ENCODE measurements at regions not wholly inside any gene's neighbourhood (a gene's known extent, or its start where the extent isn't known, plus 50 kb on each side); places are given as distances from the start of the nearest gene placed in this dataset.

DNA sequence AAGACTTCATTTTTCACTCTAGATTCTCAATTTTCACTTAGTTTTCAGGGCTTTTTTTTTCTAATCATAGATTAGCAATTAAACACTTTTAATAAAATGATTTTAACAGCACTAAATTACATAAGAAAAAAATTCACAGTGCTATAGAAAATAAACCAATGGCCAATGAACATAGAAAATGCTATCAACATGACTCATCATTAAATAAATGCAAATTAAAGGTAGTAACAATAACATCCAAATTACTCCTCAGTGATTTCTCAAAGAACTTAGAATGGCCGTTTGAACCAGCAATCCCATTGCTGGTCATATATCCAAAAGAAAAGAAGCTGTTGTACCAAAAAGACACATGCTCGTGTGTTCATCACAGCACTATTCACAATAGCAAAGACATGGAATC lies 1058.9 kb downstream of the UQCRFS1 start:
- no peaks in the 10 kb centered on the region for H3K36me3 ChIP-seq (ENCODE audit: insufficient read depth, low read length)
- H3K9me3 ChIP-seq (ENCODE audit: control insufficient read depth in 1 of 2, low read length in 2 of 2): no peaks in the 10 kb centered on the region
- Mint-ChIP-seq H3K36me3 (no peaks in the 10 kb centered on the region), H3K4me3 (no peak overlapping the region), H3K9me3 (peaks cover 0 to 27% (median 18%) of the 10 kb centered on the region in 8 donors), H3K27ac (no peak overlapping the region), H3K4me1 (no peaks in the 10 kb centered on the region), H3K27me3 (no peaks in the 10 kb centered on the region)
- DNase-seq: no peak
- no peaks in the 10 kb centered on the region for H3K27me3 ChIP-seq (ENCODE audit: insufficient read depth, low read length)
- no peaks in the 10 kb centered on the region for H3K4me1 ChIP-seq (ENCODE audit: insufficient read depth, low read length)
- H3K27ac ChIP-seq (ENCODE audit: low read depth, low read length): no peak overlapping the region
- intact Hi-C loops (cut with micrococcal nuclease): no loop called here
- CTCF ChIA-PET (ENCODE audit: partially characterized antibody): no interaction called here
- POLR2A ChIA-PET (ENCODE audit: partially characterized antibody): no interaction called here
- H3K4me3 ChIP-seq (ENCODE audit: low read length in 2 of 2): no peak overlapping the region

DNA sequence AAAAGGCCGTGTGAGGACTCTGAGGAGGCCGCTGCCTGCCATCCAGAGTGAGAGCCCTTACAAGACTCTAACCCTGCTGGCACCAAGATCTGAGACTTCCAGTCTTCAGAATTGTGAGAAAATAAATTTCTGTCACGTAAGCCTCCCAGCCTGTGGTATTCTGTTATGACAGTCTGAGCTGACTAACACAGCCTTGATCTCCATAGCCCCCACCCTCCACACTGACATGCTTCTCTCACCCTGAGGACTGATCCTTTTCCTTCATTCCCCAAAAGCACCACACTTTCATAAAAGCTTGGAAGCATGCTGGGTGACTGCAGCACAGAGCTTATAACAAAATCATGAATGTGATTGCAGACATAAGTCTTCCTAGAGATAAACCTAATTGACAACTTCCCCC lies 1059.8 kb downstream of the UQCRFS1 start:
- H3K36me3 ChIP-seq (ENCODE audit: insufficient read depth, low read length): no peaks in the 10 kb centered on the region
- POLR2A ChIA-PET (ENCODE audit: partially characterized antibody): no interaction called here
- H3K27ac ChIP-seq (ENCODE audit: low read depth, low read length): no peak overlapping the region
- no peaks in the 10 kb centered on the region for H3K9me3 ChIP-seq (ENCODE audit: control insufficient read depth in 1 of 2, low read length in 2 of 2)
- intact Hi-C loops (cut with micrococcal nuclease): no loop called here
- peaks cover 0 to 22% (median 13%) of the 10 kb centered on the region in 8 donors for H3K9me3 Mint-ChIP-seq
- H3K4me3 ChIP-seq (ENCODE audit: low read length in 2 of 2): no peak overlapping the region
- no peaks in the 10 kb centered on the region for H3K4me1 Mint-ChIP-seq
- no peaks in the 10 kb centered on the region for H3K36me3 Mint-ChIP-seq
- CTCF ChIA-PET (ENCODE audit: partially characterized antibody): no interaction called here
- DNase-seq: no peak
- no peak overlapping the region for H3K4me3 Mint-ChIP-seq
- no peak overlapping the region for H3K27ac Mint-ChIP-seq
- no peaks in the 10 kb centered on the region for H3K27me3 ChIP-seq (ENCODE audit: insufficient read depth, low read length)
- H3K27me3 Mint-ChIP-seq: no peaks in the 10 kb centered on the region
- no peaks in the 10 kb centered on the region for H3K4me1 ChIP-seq (ENCODE audit: insufficient read depth, low read length)

DNA sequence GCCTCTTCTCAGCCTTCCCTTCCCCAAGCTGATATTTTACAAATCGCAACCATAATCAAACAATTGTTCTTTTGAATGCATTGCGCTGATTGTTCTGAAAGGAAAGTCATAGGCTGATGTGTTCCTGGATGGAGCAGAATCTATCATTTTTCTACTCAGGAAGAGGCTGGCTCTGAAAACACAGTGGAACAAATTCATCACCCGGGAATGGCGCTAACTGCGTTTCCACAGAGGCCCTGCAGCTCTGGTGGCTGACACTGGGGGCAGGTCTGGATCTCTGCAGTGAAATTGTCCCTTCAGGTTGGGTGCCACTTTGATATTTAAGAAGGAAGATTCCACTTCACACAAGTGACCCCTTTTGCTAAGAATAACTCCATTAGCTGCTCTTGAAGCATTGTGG lies 1060.8 kb downstream of the UQCRFS1 start:
- Mint-ChIP-seq H3K36me3 (no peaks in the 10 kb centered on the region), H3K4me3 (no peak overlapping the region), H3K27ac (no peak overlapping the region), H3K4me1 (no peaks in the 10 kb centered on the region), H3K27me3 (no peaks in the 10 kb centered on the region), H3K9me3 (peaks cover 0 to 21% (median 7%) of the 10 kb centered on the region in 8 donors)
- DNase-seq: no peak
- POLR2A ChIA-PET (ENCODE audit: partially characterized antibody): no interaction called here
- Histone ChIP-seq H3K36me3 (ENCODE audit: insufficient read depth, low read length) (no peaks in the 10 kb centered on the region), H3K27ac (ENCODE audit: low read depth, low read length) (no peak overlapping the region), H3K27me3 (ENCODE audit: insufficient read depth, low read length) (no peaks in the 10 kb centered on the region), H3K4me3 (ENCODE audit: low read length in 2 of 2) (no peak overlapping the region), H3K4me1 (ENCODE audit: insufficient read depth, low read length) (no peaks in the 10 kb centered on the region), H3K9me3 (ENCODE audit: control insufficient read depth in 1 of 2, low read length in 2 of 2) (no peaks in the 10 kb centered on the region)
- CTCF ChIA-PET (ENCODE audit: partially characterized antibody): no interaction called here
- intact Hi-C loops (cut with micrococcal nuclease): no loop called here

DNA sequence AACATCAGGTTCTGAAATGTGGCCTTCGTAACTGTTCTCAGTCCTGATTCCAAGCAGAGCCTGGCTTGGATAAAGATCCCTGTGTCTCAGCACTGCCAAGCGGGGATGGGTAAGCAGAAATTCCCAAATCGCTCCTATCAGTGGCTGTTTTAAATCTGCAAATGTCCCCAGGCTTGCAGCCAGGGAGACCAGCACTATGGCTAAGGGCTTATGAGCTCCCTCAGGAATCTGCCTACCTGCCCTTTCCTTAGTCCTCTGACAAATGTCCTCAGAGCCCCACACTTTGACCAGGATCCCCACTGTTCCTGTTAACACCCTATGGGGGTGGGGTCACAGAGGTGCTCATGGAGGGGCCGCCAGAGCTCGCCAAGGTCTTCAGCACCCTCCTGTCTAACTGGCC lies 1062.8 kb downstream of the UQCRFS1 start:
- ChIA-PET POLR2A (ENCODE audit: partially characterized antibody) (no interaction called here), CTCF (ENCODE audit: partially characterized antibody) (no interaction called here)
- H3K36me3 ChIP-seq (ENCODE audit: insufficient read depth, low read length): no peaks in the 10 kb centered on the region
- H3K4me1 ChIP-seq (ENCODE audit: insufficient read depth, low read length): no peaks in the 10 kb centered on the region
- no peaks in the 10 kb centered on the region for H3K27me3 Mint-ChIP-seq
- no peaks in the 10 kb centered on the region for H3K4me1 Mint-ChIP-seq
- H3K27ac Mint-ChIP-seq: no peak overlapping the region
- no peak overlapping the region for H3K4me3 ChIP-seq (ENCODE audit: low read length in 2 of 2)
- H3K27ac ChIP-seq (ENCODE audit: low read depth, low read length): no peak overlapping the region
- no peak for DNase-seq
- no peak overlapping the region for H3K4me3 Mint-ChIP-seq
- H3K27me3 ChIP-seq (ENCODE audit: insufficient read depth, low read length): no peaks in the 10 kb centered on the region
- intact Hi-C loops (cut with micrococcal nuclease): no loop called here
- H3K36me3 Mint-ChIP-seq: no peaks in the 10 kb centered on the region
- no peaks in the 10 kb centered on the region for H3K9me3 ChIP-seq (ENCODE audit: control insufficient read depth in 1 of 2, low read length in 2 of 2)
- H3K9me3 Mint-ChIP-seq: peaks cover 0 to 17% (median 4%) of the 10 kb centered on the region in 8 donors

DNA sequence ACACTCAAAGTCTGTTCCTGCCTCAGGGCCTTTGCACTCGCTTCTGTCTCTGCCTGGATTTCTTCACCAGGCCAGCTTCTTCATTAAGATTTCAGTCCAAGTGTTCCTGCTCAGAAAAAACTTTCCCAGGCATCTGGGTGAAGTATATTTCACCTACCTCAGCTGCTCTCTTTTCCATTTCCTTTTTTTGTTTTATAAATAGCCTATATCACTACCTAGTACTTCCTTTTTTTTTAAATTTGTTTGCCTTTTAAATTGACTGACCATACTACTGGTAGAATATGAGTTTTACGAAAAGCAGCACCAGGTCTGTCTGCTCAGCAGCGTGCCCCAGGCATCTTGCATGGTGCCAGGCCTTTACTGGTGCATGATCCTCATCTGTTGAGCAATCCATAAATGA lies 1064.4 kb downstream of the UQCRFS1 start:
- no peak overlapping the region for H3K4me3 Mint-ChIP-seq
- H3K36me3 ChIP-seq (ENCODE audit: insufficient read depth, low read length): no peaks in the 10 kb centered on the region
- H3K27ac Mint-ChIP-seq: no peak overlapping the region
- no peaks in the 10 kb centered on the region for H3K27me3 ChIP-seq (ENCODE audit: insufficient read depth, low read length)
- H3K9me3 Mint-ChIP-seq: peaks cover 0 to 17% (median 6%) of the 10 kb centered on the region in 8 donors
- no peak for DNase-seq
- ChIA-PET POLR2A (ENCODE audit: partially characterized antibody) (no interaction called here), CTCF (ENCODE audit: partially characterized antibody) (no interaction called here)
- H3K9me3 ChIP-seq (ENCODE audit: control insufficient read depth in 1 of 2, low read length in 2 of 2): no peaks in the 10 kb centered on the region
- H3K4me1 ChIP-seq (ENCODE audit: insufficient read depth, low read length): no peaks in the 10 kb centered on the region
- H3K27me3 Mint-ChIP-seq: no peaks in the 10 kb centered on the region
- H3K27ac ChIP-seq (ENCODE audit: low read depth, low read length): no peak overlapping the region
- intact Hi-C loops (cut with micrococcal nuclease): no loop called here
- H3K4me1 Mint-ChIP-seq: no peaks in the 10 kb centered on the region
- H3K4me3 ChIP-seq (ENCODE audit: low read length in 2 of 2): no peak overlapping the region
- H3K36me3 Mint-ChIP-seq: no peaks in the 10 kb centered on the region

DNA sequence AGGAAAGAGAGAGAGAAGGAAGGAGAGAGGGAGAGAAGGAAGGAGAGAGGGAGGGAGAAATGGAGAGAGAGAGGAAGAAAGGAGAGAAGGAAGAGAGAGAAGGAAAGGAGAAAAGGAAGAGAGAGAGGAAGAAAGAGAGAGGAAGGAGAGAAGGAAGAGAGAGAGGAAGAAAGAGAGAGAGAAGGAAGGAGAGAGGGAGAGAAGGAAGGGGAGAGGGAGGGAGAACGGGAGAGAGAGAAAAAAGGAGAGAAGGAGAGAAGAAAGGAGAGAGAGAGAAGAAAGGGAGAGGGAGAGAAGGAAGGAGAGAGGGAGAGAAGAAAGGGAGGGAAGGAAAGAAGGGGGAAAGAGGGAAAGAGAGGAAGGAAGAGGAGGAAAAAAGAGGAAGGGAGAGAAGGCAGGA lies 1070.7 kb downstream of the UQCRFS1 start:
- Histone ChIP-seq H3K4me3 (ENCODE audit: low read length in 2 of 2) (no peak overlapping the region), H3K4me1 (ENCODE audit: insufficient read depth, low read length) (no peaks in the 10 kb centered on the region), H3K36me3 (ENCODE audit: insufficient read depth, low read length) (no peaks in the 10 kb centered on the region), H3K27me3 (ENCODE audit: insufficient read depth, low read length) (no peaks in the 10 kb centered on the region), H3K27ac (ENCODE audit: low read depth, low read length) (no peak overlapping the region), H3K9me3 (ENCODE audit: control insufficient read depth in 1 of 2, low read length in 2 of 2) (no peaks in the 10 kb centered on the region)
- H3K27me3 Mint-ChIP-seq: no peaks in the 10 kb centered on the region
- H3K27ac Mint-ChIP-seq: no peak overlapping the region
- no peak overlapping the region for H3K4me3 Mint-ChIP-seq
- peaks cover 0 to 1% (median 0%) of the 10 kb centered on the region in 4 donors for H3K4me1 Mint-ChIP-seq
- H3K36me3 Mint-ChIP-seq: no peaks in the 10 kb centered on the region
- intact Hi-C loops (cut with micrococcal nuclease): no loop called here
- H3K9me3 Mint-ChIP-seq: peaks cover 0 to 16% (median 9%) of the 10 kb centered on the region in 8 donors
- DNase-seq: no peak
- ChIA-PET CTCF (ENCODE audit: partially characterized antibody) (no interaction called here), POLR2A (ENCODE audit: partially characterized antibody) (no interaction called here)

DNA sequence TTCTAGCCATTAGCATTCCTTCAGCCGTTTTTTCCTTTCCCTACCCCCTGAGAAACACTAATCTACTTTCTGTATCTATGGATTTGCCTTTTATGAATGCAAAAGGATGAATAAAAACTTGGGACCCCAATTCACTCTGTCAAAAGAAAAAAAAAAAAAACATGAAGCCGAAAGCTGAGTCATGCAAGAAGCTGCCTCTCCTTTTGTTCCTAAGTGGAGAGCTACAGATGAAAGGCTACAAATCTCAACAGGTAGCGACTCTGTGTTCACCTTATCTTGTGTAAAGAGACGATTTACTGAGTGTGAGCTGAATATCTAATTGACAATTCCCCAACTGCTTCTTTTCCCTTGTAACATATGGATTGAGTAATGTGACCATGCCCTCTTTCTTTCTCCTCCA lies 1072.8 kb downstream of the UQCRFS1 start:
- CTCF ChIA-PET (ENCODE audit: partially characterized antibody): no interaction called here
- peaks cover 0 to 1% (median 0%) of the 10 kb centered on the region in 4 donors for H3K4me1 Mint-ChIP-seq
- no peaks in the 10 kb centered on the region for H3K27me3 ChIP-seq (ENCODE audit: insufficient read depth, low read length)
- POLR2A ChIA-PET (ENCODE audit: partially characterized antibody): no interaction called here
- H3K9me3 ChIP-seq (ENCODE audit: control insufficient read depth in 1 of 2, low read length in 2 of 2): no peaks in the 10 kb centered on the region
- H3K36me3 Mint-ChIP-seq: no peaks in the 10 kb centered on the region
- no peaks in the 10 kb centered on the region for H3K27me3 Mint-ChIP-seq
- peaks cover 0 to 21% (median 15%) of the 10 kb centered on the region in 8 donors for H3K9me3 Mint-ChIP-seq
- no peak for DNase-seq
- H3K4me3 Mint-ChIP-seq: no peak overlapping the region
- no peaks in the 10 kb centered on the region for H3K4me1 ChIP-seq (ENCODE audit: insufficient read depth, low read length)
- intact Hi-C loops (cut with micrococcal nuclease): no loop called here
- no peak overlapping the region for H3K27ac Mint-ChIP-seq
- H3K27ac ChIP-seq (ENCODE audit: low read depth, low read length): no peak overlapping the region
- no peaks in the 10 kb centered on the region for H3K36me3 ChIP-seq (ENCODE audit: insufficient read depth, low read length)
- H3K4me3 ChIP-seq (ENCODE audit: low read length in 2 of 2): no peak overlapping the region

DNA sequence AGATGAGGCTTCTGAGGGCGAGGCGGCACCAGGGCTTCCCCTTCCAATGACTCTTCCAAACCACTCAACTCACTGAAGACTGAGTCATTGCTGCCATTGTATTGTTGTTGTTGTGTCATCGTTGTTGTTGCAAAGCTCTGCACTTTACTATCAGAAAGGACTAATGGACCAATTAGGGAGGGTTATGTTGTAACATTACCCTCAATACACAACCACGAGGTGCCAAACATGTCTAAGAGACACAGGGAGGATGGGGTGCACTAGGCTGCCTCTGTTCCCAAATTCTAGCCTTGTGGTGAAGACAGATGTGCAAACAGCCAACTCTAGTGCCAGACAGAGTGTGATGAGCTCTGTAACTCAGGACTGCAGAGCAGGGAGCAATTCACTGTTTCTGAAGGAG lies 1075.2 kb downstream of the UQCRFS1 start:
- Histone ChIP-seq H3K4me3 (ENCODE audit: low read length in 2 of 2) (no peak overlapping the region), H3K36me3 (ENCODE audit: insufficient read depth, low read length) (no peaks in the 10 kb centered on the region), H3K27ac (ENCODE audit: low read depth, low read length) (no peak overlapping the region), H3K27me3 (ENCODE audit: insufficient read depth, low read length) (no peaks in the 10 kb centered on the region), H3K9me3 (ENCODE audit: control insufficient read depth in 1 of 2, low read length in 2 of 2) (no peaks in the 10 kb centered on the region), H3K4me1 (ENCODE audit: insufficient read depth, low read length) (no peaks in the 10 kb centered on the region)
- no peak for DNase-seq
- intact Hi-C loops (cut with micrococcal nuclease): no loop called here
- Mint-ChIP-seq H3K36me3 (no peaks in the 10 kb centered on the region), H3K27ac (no peak overlapping the region), H3K4me3 (no peak overlapping the region), H3K9me3 (peaks cover 0 to 25% (median 16%) of the 10 kb centered on the region in 8 donors), H3K27me3 (no peaks in the 10 kb centered on the region), H3K4me1 (peaks cover 0 to 1% (median 0%) of the 10 kb centered on the region in 4 donors)
- ChIA-PET POLR2A (ENCODE audit: partially characterized antibody) (no interaction called here), CTCF (ENCODE audit: partially characterized antibody) (no interaction called here)
